GM23338 (cell line): ENCODE measurements at regions not wholly inside any gene's neighbourhood (a gene's known extent, or its start where the extent isn't known, plus 50 kb on each side); places are given as distances from the start of the nearest gene placed in this dataset.

ENCODE experiments used
- ATAC-seq: fragments of 200-7000 bp; cut with Tn5 transposase; 3 replicates; pipeline ENCODE4 v1.9.1; 2020
- DNase-seq: peaks from one replicate; pipeline ENCODE4 v3.0.0-alpha.2; 2015; ENCODE audit warnings: low spot score
- H2AFZ ChIP-seq: fragments of 200-600 bp; sonication (generic); 2 replicates; pipeline ENCODE4 v1.8.0; 2016; ENCODE audit warnings: antibody characterized with exemption, mild to moderate bottlenecking, moderate library complexity
- H3F3A ChIP-seq: fragments of 200-600 bp; sonication (generic); replicated peaks from 2 replicates; pipeline ENCODE4 v1.8.0; 2017; ENCODE audit warnings: antibody characterized with exemption, mixed run types, low read depth
- H3K27ac ChIP-seq: fragments of 200-600 bp; sonication (generic); 2 replicates; pipeline ENCODE4 v1.6.1; 2016; ENCODE audit warnings: low read depth
- H3K27me3 ChIP-seq: fragments of 200-600 bp; sonication (generic); 2 replicates; pipeline ENCODE4 v1.8.0; 2016; ENCODE audit warnings: mild to moderate bottlenecking, mixed run types, moderate library complexity; ENCODE audit not compliant: insufficient read depth
- H3K36me3 ChIP-seq: fragments of 200-600 bp; sonication (generic); 2 replicates; pipeline ENCODE4 v1.8.0; 2016; ENCODE audit warnings: mild to moderate bottlenecking; ENCODE audit not compliant: insufficient read depth
- H3K4me1 ChIP-seq: fragments of 200-600 bp; sonication (generic); 2 replicates; pipeline ENCODE4 v1.8.0; 2016; ENCODE audit warnings: mild to moderate bottlenecking, moderate library complexity; ENCODE audit not compliant: insufficient read depth
- H3K4me2 ChIP-seq: fragments of 200-600 bp; sonication (generic); 2 replicates; pipeline ENCODE4 v1.7.1; 2017; ENCODE audit warnings: mixed run types
- H3K4me3 ChIP-seq: fragments of 200-600 bp; sonication (generic); 2 replicates; pipeline ENCODE4 v1.6.1; 2016; ENCODE audit warnings: mixed run types
- H3K79me2 ChIP-seq: fragments of 200-600 bp; sonication (generic); replicated peaks from 2 replicates; pipeline ENCODE4 v1.8.0; 2017; ENCODE audit warnings: mild to moderate bottlenecking; ENCODE audit not compliant: insufficient read depth
- H3K9me2 ChIP-seq: fragments of 200-600 bp; sonication (generic); 2 replicates; pipeline ENCODE4 v1.8.0; 2017; ENCODE audit not compliant: insufficient read depth
- H4K20me1 ChIP-seq: fragments of 200-600 bp; sonication (generic); replicated peaks from 2 replicates; pipeline ENCODE4 v1.8.0; 2017; ENCODE audit warnings: mild to moderate bottlenecking; ENCODE audit not compliant: insufficient read depth
- H3K27ac Mint-ChIP-seq: 2 replicates; pipeline ENCODE4 v1.8.0; 2020; ENCODE audit warnings: inconsistent platforms, mild to moderate bottlenecking, moderate library complexity, mixed read lengths
- H3K27me3 Mint-ChIP-seq: 3 replicates; pipeline ENCODE4 v1.8.0; 2022; ENCODE audit warnings: low read depth, mild to moderate bottlenecking, moderate library complexity, mixed read lengths, inconsistent platforms; ENCODE audit not compliant: insufficient read depth, poor library complexity
- H3K36me3 Mint-ChIP-seq: 3 replicates; pipeline ENCODE4 v1.8.0; 2021; ENCODE audit warnings: low read depth, mild to moderate bottlenecking, inconsistent platforms, moderate library complexity, mixed read lengths
- H3K4me1 Mint-ChIP-seq: 3 replicates; pipeline ENCODE4 v1.8.0; 2020; ENCODE audit warnings: mild to moderate bottlenecking, inconsistent platforms, mixed read lengths
- H3K4me3 Mint-ChIP-seq: 3 replicates; pipeline ENCODE4 v1.8.0; 2021; ENCODE audit warnings: moderate library complexity, mild to moderate bottlenecking, inconsistent platforms, mixed read lengths
- H3K9me3 Mint-ChIP-seq: 3 replicates; pipeline ENCODE4 v1.8.0; 2020; ENCODE audit warnings: moderate library complexity, mild to moderate bottlenecking, inconsistent platforms, mixed read lengths
- CREB1 ChIP-seq: fragments of 250-450 bp; sonication (Bioruptor Pico); IDR thresholded peaks from 2 replicates; pipeline ENCODE4 v1.5.0; 2020; ENCODE audit warnings: low read depth, mild to moderate bottlenecking, moderate library complexity
- EZH2 ChIP-seq: fragments of 200-600 bp; sonication (generic); IDR thresholded peaks from one replicate; pipeline ENCODE4 v1.8.0; 2017; ENCODE audit warnings: antibody characterized with exemption, mild to moderate bottlenecking, low read depth; ENCODE audit not compliant: unreplicated experiment
- EZH2phosphoT487 ChIP-seq: fragments of 200-600 bp; sonication (generic); IDR thresholded peaks from one replicate; pipeline ENCODE4 v1.8.1; 2018; ENCODE audit warnings: antibody characterized with exemption; ENCODE audit not compliant: unreplicated experiment
- JUNB ChIP-seq: IDR thresholded peaks from one replicate; pipeline ENCODE4 v1.6.1; 2016; ENCODE audit warnings: antibody characterized with exemption; ENCODE audit not compliant: unreplicated experiment
- NANOG ChIP-seq: IDR thresholded peaks from 2 replicates; pipeline ENCODE4 v1.6.1; 2016; ENCODE audit warnings: antibody characterized with exemption, borderline replicate concordance
- POLR2AphosphoS5 ChIP-seq: IDR thresholded peaks from 2 replicates; pipeline ENCODE4 v1.6.1; 2016; ENCODE audit warnings: antibody characterized with exemption, low read depth
- STAT1 ChIP-seq: IDR thresholded peaks from one replicate; pipeline ENCODE4 v1.6.1; 2016; ENCODE audit warnings: antibody characterized with exemption; ENCODE audit not compliant: unreplicated experiment
- ZNF114 ChIP-seq: fragments of 250-450 bp; sonication (Bioruptor Pico); IDR thresholded peaks from 2 replicates; pipeline ENCODE4 v1.5.0; 2020; ENCODE audit warnings: mild to moderate bottlenecking, moderate library complexity
- ZNF331 ChIP-seq: fragments of 250-450 bp; sonication (Bioruptor Pico); IDR thresholded peaks from 2 replicates; pipeline ENCODE4 v1.5.0; 2020; ENCODE audit warnings: low read depth, mild to moderate bottlenecking, moderate library complexity
- TF ChIP-seq, protein P1 (sequence below): fragments of 250-450 bp; sonication (Bioruptor Pico); IDR thresholded peaks from 2 replicates; pipeline ENCODE4 v1.5.0; 2020; ENCODE audit warnings: mild to moderate bottlenecking, moderate library complexity
- TF ChIP-seq, protein P2 (sequence below): IDR thresholded peaks from 2 replicates; pipeline ENCODE4 v1.6.1; 2016; ENCODE audit warnings: antibody characterized with exemption
- TF ChIP-seq, protein P3 (sequence below): IDR thresholded peaks from one replicate; pipeline ENCODE4 v1.6.1; 2018; ENCODE audit warnings: antibody characterized with exemption; ENCODE audit not compliant: unreplicated experiment
- TF ChIP-seq, protein P4 (sequence below), 2 experiments: fragments of 200-600 bp in 1 of 2; sonication (generic) in 1 of 2; conservative IDR thresholded peaks; 2 replicates each; pipeline versions ENCODE4 v1.5.1 to v1.6.1; 2016 to 2017; ENCODE audit warnings: antibody characterized with exemption in 2 of 2, low read depth in 2 of 2, mild to moderate bottlenecking in 2 of 2, moderate library complexity in 1 of 2

DNA sequence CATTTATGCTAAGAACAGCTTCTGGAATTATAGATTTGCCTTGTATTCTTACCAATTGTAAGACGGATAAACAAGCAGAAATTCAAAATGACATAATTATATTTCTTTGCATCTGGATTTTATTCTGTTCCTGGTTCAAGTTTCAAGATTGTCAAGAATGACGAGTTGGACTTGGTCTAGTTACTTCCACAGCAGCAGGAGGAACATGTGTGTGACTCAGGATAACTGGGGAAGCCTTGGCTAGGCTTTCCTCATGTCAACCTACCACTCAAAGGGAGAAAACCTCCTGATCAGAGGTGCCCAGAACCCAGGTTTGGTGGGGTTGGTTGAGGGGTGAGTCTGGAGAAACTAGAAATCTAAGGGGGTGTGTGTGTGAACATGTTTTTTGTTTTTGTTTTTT is 259.7 kb downstream of the SOX2 start:
- no peak overlapping the region for H3K4me3 Mint-ChIP-seq
- H3K9me2 ChIP-seq: peaks cover under 1% of the 10 kb centered on the region; the same call in 1 of the 2 replicates
- TF ChIP-seq EZH2: no peak
- no peak for TF ChIP-seq JUNB
- TF ChIP-seq ZNF114: no peak
- TF ChIP-seq CREB1 (CRISPR knock-in tag): no peak
- no peak for TF ChIP-seq STAT1
- TF ChIP-seq POLR2AphosphoS5: no peak
- TF ChIP-seq EZH2phosphoT487: no peak
- TF ChIP-seq, protein P1, sequence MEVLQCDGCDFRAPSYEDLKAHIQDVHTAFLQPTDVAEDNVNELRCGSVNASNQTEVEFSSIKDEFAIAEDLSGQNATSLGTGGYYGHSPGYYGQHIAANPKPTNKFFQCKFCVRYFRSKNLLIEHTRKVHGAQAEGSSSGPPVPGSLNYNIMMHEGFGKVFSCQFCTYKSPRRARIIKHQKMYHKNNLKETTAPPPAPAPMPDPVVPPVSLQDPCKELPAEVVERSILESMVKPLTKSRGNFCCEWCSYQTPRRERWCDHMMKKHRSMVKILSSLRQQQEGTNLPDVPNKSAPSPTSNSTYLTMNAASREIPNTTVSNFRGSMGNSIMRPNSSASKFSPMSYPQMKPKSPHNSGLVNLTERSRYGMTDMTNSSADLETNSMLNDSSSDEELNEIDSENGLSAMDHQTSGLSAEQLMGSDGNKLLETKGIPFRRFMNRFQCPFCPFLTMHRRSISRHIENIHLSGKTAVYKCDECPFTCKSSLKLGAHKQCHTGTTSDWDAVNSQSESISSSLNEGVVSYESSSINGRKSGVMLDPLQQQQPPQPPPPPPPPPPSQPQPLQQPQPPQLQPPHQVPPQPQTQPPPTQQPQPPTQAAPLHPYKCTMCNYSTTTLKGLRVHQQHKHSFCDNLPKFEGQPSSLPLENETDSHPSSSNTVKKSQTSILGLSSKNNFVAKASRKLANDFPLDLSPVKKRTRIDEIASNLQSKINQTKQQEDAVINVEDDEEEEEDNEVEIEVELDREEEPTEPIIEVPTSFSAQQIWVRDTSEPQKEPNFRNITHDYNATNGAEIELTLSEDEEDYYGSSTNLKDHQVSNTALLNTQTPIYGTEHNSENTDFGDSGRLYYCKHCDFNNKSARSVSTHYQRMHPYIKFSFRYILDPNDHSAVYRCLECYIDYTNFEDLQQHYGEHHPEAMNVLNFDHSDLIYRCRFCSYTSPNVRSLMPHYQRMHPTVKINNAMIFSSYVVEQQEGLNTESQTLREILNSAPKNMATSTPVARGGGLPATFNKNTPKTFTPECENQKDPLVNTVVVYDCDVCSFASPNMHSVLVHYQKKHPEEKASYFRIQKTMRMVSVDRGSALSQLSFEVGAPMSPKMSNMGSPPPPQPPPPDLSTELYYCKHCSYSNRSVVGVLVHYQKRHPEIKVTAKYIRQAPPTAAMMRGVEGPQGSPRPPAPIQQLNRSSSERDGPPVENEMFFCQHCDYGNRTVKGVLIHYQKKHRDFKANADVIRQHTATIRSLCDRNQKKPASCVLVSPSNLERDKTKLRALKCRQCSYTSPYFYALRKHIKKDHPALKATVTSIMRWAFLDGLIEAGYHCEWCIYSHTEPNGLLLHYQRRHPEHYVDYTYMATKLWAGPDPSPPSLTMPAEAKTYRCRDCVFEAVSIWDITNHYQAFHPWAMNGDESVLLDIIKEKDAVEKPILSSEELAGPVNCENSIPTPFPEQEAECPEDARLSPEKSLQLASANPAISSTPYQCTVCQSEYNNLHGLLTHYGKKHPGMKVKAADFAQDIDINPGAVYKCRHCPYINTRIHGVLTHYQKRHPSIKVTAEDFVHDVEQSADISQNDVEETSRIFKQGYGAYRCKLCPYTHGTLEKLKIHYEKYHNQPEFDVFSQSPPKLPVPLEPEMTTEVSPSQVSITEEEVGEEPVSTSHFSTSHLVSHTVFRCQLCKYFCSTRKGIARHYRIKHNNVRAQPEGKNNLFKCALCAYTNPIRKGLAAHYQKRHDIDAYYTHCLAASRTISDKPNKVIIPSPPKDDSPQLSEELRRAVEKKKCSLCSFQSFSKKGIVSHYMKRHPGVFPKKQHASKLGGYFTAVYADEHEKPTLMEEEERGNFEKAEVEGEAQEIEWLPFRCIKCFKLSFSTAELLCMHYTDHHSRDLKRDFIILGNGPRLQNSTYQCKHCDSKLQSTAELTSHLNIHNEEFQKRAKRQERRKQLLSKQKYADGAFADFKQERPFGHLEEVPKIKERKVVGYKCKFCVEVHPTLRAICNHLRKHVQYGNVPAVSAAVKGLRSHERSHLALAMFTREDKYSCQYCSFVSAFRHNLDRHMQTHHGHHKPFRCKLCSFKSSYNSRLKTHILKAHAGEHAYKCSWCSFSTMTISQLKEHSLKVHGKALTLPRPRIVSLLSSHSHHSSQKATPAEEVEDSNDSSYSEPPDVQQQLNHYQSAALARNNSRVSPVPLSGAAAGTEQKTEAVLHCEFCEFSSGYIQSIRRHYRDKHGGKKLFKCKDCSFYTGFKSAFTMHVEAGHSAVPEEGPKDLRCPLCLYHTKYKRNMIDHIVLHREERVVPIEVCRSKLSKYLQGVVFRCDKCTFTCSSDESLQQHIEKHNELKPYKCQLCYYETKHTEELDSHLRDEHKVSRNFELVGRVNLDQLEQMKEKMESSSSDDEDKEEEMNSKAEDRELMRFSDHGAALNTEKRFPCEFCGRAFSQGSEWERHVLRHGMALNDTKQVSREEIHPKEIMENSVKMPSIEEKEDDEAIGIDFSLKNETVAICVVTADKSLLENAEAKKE (CRISPR knock-in tag): no peak
- no peak for TF ChIP-seq NANOG
- TF ChIP-seq, protein P2, sequence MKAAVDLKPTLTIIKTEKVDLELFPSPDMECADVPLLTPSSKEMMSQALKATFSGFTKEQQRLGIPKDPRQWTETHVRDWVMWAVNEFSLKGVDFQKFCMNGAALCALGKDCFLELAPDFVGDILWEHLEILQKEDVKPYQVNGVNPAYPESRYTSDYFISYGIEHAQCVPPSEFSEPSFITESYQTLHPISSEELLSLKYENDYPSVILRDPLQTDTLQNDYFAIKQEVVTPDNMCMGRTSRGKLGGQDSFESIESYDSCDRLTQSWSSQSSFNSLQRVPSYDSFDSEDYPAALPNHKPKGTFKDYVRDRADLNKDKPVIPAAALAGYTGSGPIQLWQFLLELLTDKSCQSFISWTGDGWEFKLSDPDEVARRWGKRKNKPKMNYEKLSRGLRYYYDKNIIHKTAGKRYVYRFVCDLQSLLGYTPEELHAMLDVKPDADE: no peak
- TF ChIP-seq, protein P3, sequence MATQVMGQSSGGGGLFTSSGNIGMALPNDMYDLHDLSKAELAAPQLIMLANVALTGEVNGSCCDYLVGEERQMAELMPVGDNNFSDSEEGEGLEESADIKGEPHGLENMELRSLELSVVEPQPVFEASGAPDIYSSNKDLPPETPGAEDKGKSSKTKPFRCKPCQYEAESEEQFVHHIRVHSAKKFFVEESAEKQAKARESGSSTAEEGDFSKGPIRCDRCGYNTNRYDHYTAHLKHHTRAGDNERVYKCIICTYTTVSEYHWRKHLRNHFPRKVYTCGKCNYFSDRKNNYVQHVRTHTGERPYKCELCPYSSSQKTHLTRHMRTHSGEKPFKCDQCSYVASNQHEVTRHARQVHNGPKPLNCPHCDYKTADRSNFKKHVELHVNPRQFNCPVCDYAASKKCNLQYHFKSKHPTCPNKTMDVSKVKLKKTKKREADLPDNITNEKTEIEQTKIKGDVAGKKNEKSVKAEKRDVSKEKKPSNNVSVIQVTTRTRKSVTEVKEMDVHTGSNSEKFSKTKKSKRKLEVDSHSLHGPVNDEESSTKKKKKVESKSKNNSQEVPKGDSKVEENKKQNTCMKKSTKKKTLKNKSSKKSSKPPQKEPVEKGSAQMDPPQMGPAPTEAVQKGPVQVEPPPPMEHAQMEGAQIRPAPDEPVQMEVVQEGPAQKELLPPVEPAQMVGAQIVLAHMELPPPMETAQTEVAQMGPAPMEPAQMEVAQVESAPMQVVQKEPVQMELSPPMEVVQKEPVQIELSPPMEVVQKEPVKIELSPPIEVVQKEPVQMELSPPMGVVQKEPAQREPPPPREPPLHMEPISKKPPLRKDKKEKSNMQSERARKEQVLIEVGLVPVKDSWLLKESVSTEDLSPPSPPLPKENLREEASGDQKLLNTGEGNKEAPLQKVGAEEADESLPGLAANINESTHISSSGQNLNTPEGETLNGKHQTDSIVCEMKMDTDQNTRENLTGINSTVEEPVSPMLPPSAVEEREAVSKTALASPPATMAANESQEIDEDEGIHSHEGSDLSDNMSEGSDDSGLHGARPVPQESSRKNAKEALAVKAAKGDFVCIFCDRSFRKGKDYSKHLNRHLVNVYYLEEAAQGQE: no peak
- TF ChIP-seq, protein P4, sequence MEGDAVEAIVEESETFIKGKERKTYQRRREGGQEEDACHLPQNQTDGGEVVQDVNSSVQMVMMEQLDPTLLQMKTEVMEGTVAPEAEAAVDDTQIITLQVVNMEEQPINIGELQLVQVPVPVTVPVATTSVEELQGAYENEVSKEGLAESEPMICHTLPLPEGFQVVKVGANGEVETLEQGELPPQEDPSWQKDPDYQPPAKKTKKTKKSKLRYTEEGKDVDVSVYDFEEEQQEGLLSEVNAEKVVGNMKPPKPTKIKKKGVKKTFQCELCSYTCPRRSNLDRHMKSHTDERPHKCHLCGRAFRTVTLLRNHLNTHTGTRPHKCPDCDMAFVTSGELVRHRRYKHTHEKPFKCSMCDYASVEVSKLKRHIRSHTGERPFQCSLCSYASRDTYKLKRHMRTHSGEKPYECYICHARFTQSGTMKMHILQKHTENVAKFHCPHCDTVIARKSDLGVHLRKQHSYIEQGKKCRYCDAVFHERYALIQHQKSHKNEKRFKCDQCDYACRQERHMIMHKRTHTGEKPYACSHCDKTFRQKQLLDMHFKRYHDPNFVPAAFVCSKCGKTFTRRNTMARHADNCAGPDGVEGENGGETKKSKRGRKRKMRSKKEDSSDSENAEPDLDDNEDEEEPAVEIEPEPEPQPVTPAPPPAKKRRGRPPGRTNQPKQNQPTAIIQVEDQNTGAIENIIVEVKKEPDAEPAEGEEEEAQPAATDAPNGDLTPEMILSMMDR (conservative IDR thresholded peaks at IDR 0.05; ENCODE audit: low read depth in 2 of 2): no peak
- no peak for TF ChIP-seq ZNF331 (CRISPR knock-in tag)
- no peaks in the 10 kb centered on the region for H3K9me3 Mint-ChIP-seq
- ATAC-seq (no peak), DNase-seq (no peak)
- H3K27me3 ChIP-seq: no peaks in the 10 kb centered on the region
- no peak overlapping the region for H3K27ac Mint-ChIP-seq
- H3K4me1 ChIP-seq: peaks cover 3% of the 10 kb centered on the region
- no peaks in the 10 kb centered on the region for H3F3A ChIP-seq
- no peaks in the 10 kb centered on the region for H3K79me2 ChIP-seq
- no peak overlapping the region for H3K27ac ChIP-seq
- peaks cover 8% of the 10 kb centered on the region for H3K4me1 Mint-ChIP-seq
- H2AFZ ChIP-seq: peak overlapping the region; percentile 19; the same call in 1 of the 2 replicates
- H3K36me3 Mint-ChIP-seq: no peaks in the 10 kb centered on the region
- H4K20me1 ChIP-seq: no peaks in the 10 kb centered on the region
- no peak overlapping the region for H3K4me2 ChIP-seq
- peaks cover 4% of the 10 kb centered on the region for H3K27me3 Mint-ChIP-seq
- H3K36me3 ChIP-seq: no peaks in the 10 kb centered on the region
- H3K4me3 ChIP-seq: no peak overlapping the region
